HG03521 (cell line): ENCODE measurements at regions not wholly inside any gene's neighbourhood (a gene's known extent, or its start where the extent isn't known, plus 50 kb on each side); places are given as distances from the start of the nearest gene placed in this dataset.
"Not testable (repeated sequence)": the region's sequence is repeated elsewhere in the genome, so short reads cannot be mapped to it uniquely, and the experiment has no call there.

Source experiments
- ATAC-seq: cut with Tn5 transposase; IDR thresholded peaks from one replicate; pipeline ENCODE4 v1.9.1; 2021; ENCODE audit warnings: mild to moderate bottlenecking, moderate library complexity; ENCODE audit not compliant: unreplicated experiment

DNA sequence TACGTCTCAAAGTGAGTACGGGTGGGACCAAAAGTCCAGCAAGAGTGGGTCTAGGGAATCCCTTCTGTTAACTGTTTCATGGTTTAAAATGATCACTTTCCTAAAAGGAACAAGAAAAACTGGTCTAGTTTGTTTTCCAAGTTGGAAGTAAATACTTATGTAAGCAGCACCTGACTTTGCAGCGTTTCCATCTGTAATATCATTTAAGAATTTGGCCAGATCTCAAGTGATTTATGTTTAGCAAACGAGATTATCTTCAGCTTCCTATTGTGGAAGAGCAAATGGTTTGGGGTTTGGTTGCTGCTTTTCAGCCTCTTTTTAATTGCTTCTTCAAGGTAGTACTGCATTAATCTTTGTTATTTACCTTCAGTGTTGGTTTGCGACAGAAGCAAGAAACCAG is 50.4 kb downstream of the FHIP1A start:
- no peak for ATAC-seq

DNA sequence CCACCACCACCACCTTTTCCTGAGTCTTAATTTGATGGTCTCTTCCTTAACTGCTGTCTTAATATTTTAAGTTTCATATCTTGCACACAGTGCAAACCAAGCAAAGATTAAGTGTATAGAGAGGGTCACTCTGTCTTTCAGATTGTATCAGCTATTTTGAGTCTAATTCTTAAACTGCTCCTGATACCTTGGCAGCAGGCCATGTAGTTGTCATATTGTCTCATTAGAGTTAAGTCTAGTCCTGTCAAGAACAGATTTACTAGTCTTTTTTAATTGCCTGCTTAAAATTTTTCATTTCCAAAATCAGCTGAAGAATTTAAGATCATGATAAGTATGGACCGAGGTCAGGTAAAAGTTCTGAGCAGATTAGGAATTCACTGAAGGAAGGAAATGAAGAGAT is 51.5 kb downstream of the FHIP1A start:
- ATAC-seq: no peak

DNA sequence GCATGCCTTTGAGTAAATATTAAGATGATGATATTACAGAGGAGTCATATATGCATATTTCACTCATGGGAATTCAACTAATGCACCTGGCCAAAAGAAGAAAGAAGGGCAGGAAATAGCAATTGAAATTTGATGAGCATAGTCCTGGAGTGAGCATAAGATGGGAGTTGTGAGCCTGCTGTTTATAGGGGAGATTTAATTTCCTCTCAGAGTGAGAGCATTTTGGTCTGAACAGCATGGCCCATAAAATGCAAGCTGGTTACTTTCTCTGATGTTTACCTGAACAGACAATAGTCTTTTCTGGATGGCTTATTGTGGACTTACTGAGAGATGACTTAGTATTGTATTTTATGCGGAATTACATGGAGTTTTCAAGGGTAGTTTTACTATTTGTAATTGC is 53.6 kb downstream of the FHIP1A start:
- ATAC-seq: no peak

DNA sequence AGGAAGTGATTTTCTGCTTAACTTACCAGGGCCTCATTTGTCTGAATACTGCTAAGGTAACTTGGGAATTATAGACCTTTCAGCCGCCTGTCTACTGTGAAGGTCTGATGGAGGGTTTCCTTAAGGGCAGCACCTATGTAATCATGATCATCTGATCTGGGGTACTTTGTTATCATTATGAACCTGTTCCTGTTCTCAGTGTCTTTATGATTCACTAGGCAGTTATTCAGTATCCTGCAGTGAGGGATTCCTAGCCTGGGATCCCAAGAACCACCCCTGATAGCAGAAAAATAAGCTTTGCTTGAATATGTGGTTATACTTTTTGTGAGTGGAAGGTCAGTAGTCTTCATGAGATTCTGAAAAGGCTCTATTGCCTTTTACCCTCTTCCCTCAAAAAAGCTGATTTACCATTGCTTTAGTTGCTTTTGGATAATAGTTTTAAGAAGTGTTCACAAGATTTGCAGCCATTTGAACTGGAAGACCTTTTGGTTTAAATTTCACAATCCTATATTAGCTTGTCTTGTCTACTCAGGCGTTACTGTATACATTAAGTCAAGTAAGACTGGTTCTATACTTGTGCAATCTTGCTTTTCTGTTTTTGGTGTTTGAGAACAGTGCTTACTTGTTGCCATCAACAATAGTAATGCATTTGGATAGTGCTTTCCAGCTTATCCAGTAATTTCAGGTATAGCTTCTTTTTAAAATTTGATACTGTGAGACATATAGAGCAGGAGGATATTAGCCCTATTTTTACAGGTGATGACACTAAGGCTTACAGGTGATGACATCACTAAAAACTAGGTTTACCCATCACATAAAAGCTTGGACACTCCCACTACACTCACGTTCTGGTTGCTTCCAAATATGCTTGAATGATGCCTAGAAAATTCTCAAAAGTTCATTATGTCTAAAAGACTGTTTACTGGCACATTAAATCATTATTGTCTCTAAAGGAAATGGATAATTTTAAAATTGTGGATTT is 60.0 kb downstream of the FHIP1A start:
- ATAC-seq: no peak

DNA sequence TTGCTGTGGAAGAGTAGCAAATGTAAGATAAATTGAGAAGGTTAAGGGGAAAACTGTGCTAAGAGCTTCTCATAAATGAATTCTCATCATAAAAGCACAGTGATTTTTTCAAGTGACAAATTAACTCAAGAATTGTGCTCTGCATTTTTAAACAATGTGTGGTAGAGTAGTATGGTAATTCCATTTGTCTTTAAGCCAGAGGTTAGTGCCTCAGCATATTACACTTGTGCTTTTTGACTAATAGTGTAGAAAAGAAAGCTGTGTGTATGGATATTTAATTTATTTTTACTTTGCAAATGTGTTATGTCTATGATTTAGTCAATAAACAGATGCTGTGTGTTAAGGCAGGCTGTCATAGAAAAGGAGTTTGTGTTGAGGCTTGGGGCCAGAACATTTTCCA is 61.0 kb downstream of the FHIP1A start:
- no peak for ATAC-seq

DNA sequence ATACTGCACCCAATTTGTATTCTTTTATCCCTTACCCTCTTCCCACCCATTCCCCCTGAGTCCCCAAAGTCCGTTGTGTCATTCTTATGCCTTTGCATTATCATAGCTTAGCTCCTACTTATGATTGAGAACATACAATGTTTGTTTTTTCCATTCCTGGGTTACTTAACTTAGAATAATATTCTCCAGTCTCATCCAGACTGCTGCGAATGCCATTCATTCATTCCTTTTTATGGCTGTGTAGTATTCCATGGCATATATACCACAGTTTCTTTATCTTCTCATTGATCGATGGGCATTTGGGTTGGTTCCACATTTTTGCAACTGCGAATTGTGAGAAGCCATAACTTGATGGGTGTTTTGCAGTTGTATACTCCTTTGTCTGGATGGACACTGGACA is 62.8 kb downstream of the FHIP1A start:
- no peak for ATAC-seq

DNA sequence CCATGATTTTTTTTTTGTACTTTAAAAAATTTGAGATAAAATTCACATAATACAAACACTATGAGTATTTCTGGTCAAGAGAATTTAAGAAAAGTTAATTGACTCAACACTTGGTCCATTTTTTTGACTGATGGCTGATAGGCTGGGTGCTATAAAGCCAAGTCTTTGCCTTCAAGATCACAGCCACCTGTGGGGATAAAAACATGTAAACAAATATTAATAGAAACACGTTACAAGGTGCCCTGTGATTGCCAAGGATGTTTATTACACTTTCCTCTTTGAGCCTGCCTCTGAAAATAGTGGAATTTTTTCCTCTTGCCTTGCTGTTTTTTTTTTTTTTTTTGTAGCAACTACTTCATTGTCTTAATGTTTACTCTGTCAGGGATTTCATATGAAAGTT is 63.3 kb downstream of the FHIP1A start:
- ATAC-seq: no peak

DNA sequence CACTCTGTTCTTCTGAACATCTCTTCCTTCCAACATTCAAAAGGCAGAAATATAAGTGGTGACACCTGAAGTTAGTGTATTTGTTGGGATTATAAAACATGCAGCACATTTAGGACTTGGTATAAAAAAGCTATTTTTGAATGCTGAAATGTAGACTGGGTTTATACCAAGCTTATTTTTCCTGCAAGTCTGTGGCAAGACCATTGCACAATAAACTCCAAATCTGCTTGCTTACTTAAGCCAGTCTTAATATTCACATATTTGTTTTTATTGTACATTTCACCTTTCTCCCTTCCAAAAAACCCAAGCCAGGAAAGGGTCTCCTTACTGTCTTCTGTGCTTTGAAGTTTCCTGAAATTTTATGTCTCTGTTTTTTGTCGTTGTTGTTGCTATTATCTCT is 63.7 kb downstream of the FHIP1A start:
- ATAC-seq: no peak

DNA sequence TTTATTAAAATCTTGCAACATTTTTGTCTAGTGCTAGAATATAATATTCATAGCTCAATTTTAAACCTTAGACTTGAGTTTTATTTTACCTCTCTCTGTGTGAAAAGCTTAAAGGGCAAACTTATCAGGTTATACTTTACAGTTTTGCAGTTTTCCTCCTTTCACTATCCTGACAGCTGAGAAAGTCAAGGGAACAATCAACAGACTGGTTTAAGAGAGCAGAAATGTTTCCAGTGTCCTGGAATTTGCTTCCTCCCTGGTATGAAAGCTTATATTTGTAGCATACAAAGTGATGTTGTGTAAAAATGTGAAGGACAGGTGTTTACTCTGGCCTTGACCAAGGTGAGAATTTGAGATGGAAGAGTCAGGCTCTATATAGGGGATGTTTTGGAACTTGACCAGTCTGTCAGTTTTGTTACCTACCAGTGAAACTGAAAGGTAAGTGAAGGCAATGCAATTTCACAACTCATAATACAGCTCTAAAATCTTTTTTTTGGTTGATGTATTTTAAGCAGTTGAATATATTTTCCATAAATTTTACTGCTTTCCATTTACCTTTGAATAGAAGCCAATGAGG is 64.6 kb downstream of the FHIP1A start:
- ATAC-seq: no peak

DNA sequence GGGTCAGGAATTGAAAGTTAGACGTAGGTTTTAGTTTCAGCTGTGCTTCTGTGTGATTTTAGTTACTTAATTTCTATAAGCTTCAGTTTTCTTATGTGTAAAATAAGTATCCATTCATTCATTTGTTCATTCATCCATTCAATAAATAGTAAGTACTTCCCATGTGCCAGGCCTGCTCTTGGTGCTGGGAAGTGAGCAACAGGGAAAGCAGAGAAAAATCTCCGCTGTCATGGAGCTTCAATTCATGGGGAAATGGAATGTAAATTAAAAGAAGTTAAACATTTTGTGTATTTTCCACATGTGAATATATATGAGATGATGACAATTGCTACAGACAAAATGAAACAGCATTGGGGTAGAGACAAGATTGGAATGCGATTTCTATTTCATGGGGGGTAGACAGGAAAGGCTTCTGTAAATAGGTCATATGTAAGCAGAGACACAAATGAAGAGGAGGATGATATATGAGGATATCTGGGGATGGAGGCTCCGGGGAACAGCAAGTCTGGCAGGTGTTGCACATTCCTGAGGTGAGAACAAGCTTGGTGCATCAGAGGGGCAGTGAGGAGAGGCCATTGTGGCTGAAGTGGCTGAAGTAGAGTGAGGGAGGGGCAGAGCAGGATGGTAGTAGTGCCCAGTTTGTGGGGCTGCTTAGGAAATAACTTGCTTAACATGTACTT is 66.2 kb downstream of the FHIP1A start:
- no peak for ATAC-seq

DNA sequence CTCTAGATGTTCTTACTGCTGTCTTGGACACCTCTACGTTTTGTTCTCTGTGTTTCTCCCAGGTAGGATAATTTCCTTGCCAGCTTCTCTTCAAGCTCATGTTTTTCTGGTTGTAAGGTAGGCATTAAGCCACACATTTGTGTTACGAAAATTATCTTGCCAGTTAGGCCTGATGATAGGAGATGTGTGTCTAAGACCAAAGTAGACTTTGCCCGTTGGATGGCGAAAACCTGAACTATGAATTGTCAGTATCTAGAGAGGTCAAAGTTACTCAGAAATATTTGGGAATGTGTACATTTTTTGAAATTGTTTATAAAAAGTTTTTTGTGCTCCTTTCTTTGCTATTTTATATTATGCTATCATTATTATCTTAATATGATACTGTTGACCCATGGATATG is 72.8 kb downstream of the FHIP1A start:
- no peak for ATAC-seq

DNA sequence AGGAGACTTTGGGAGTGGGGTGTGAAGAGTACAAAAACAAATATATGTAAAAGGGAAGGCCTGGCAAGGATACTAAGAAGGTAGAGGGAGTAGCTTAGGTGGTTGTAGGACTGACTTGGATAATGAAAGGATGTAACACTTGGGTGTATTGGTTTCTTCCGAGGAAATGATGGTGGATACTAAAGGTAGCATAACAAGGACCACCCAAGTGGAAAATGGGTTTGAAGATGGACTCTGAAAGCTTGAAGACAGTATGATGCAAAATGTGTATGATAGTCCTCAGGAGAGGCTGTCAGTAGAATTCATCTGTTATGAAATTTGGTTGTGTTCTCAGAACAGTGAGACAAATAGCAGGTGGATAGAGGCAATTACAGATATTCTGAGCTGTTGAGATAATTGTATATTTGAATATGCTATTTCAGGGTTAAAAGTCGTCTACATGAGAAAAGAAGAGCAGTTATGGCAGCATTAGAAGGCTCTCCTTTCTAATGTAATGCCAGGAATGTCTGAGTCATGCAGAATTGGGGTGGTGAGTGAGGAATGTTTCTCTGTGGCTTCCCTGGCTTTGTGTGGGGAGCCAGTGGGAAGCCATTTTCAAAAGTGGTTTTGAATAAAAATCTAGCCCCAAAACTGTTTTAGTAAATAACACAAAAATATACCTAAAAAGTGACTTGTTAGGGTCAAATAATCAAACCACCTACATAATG is 75.6 kb downstream of the FHIP1A start:
- ATAC-seq: no peak

DNA sequence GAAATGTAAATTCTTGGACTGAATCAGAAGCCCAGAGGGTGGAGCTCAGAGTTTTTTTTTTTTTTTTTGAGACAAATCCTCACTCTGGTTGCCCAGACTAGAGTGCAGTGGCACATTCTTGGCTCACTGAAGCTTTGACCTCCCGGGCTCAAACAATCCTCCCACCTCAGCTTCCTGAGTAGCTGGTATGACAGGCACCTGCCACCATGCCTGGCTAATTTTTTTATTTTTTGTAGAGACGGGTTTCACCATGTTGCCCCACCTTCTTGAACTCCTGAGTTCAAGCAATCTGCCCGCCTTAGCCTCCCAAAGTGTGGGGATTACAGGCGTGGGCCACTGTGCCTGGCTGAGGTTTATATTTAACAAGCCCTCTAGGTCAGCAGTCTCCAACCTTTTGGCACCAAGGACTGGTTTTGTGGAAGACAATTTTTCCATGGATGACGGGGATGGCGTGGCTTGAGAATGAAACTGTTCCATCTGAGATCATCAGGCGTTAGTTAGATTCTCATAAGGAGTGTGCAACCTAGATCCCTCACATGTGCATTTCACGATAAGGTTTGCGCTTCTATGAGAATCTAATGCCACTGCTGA is 76.7 kb downstream of the FHIP1A start:
- ATAC-seq: no peak

DNA sequence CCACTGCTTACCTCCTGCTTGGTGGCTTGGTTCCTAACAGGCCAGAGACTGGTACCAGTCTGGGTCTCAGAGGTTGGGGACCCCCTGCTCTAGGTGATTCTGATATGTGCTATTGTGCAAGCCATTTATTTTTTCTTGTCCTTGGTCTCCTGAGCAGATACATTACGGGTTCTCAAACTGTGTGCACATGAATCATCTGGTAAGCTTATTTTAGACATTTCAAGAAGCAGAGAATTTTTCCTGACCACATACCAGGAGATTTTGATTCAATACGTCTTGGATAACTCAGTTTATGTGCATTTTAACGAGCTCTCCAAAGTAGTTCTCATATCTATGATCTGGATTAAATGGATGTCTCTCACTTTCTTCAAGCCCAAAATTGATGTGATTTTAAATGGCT is 77.2 kb downstream of the FHIP1A start:
- ATAC-seq: no peak

DNA sequence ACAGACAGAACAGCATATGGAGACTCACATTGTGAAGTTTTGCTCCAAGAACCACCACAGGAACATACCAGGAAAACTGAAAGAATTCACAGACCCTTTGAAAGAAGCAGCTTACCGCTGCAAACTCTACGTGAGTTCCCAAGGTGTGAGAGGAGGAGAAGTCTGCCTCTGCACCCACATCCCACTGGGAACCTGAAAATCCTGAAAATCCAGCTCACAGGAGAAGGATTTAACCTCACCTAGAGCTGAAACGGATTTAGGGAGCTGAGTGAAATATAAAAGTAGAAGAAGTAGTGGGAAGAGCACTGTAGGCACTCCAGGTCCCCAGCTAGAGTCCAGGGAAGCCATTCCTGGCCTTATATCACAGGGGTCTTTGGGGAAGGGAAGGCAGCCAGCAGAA is 80.0 kb downstream of the FHIP1A start:
- ATAC-seq: no peak

DNA sequence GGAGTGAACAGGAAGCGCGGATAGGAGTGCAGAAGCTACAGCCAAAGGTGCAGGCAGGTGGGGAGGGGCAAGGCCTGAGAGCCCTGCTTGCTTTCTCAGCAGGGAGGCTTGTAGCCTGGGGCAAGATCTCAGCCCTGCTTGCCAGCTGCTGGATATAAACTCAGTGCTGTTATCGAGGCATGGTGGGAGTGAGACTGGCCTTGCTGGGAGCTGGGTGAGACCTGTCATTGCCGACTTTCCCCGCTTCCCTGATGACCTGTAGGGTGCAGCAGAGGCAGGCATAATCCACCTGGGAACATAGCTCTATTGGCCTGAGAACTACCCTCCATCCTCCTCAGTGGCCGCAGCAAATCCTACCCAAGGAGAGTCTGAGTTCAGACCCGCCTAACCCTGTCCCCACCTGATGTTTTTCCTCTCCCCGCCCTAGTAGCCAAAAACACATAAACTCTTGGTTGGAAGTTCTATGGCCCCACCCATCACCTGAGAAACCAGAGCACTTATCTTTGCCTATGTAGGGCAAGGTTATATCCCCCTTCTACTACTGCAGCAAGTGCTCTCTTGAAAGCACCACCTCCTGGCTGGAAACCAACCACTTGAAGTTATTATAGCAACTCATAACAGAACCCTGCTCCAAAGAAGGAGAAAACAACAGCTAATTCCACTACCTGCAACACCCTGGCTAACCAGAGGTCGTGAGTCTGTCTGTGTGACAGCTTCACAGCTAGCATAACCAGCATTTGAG is 80.7 kb downstream of the FHIP1A start:
- no peak for ATAC-seq

DNA sequence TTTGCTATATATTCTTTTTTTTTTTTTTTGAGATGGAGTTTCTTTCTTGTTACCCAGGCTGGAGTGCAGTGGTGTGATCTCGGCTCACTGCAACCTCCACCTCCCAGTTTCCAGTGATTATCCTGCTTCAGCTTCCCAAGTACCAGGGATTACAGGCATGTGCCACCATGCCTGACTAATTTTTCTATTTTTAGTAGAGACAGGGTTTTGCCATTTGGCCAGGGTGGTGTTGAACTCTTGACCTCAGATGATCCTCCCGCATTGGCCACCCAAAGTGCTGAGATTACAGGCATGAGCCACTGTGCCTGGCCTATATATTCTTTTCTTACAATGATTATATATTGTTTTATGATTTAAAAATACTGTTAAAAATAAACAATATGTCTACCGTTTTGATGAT is 86.6 kb downstream of the FHIP1A start:
- not testable (repeated sequence) for ATAC-seq

DNA sequence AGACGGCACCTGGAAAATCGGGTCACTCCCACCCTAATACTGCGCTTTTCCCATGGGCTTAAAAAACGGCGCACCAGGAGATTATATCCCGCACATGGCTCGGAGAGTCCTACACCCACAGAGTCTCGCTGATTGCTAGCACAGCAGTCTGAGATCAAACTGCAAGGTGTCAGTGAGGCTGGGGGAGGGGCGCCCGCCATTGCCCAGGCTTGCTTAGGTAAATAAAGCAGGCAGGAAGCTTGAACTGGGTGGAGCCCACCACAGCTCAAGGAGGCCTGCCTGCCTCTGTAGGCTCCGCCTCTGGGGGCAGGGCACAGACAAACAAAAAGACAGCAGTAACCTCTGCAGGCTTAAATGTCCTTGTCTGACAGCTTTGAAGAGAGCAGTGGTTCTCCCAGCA is 102.6 kb downstream of the FHIP1A start:
- not testable (repeated sequence) for ATAC-seq

DNA sequence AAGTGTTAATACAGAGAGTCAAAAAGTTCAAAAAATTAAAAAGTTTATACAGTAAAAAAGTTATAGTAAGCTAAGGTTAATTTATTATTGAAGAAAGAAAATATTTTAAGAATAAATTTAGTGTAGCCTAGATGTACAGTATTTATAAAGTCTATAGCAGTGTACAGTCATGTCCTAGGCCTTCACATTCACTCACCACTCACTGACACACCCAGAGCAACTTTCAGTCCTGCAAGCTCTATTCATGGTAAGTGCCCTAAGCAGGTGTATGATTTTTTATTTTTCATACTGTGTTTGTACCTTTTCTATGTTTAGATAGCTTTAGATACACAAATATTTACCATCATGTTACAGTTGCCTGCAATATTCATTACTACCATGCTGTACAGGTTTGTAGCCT is 108.9 kb downstream of the FHIP1A start:
- ATAC-seq: no peak

DNA sequence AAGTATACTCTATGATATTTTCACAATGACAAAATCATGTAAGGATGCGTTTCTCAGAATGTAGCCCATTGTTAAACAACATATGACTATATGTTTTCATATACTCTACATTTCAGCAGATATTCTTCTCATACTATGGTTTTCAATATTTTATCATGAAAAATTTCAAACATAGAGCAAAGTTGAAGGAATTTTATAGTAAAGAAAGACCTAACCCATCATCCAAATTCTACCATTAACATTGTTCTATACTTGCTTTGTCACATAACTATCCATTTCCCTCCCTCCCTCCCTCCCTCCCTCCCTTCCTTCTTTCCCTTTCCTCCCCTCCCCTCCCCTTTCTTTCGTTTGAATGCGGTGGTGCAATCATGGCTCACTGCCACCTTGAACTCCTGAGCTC is 109.4 kb downstream of the FHIP1A start:
- ATAC-seq: no peak
